ENCODE measurements at regions not wholly inside any gene's neighbourhood (a gene's known extent, or its start where the extent isn't known, plus 50 kb on each side); places are given as distances from the start of the nearest gene placed in this dataset.

- ATAC-seq, result no peak
- H3K27me3 Mint-ChIP-seq (ENCODE audit: low read depth), result no peaks in the 10 kb centered on the region
- H3K27ac Mint-ChIP-seq, result no peak overlapping the region
- DNase-seq (ENCODE audit: low spot score), result no peak
- ChIA-PET POLR2A (no interaction called here), CTCF (interaction anchor here (0.7 to 1.7 kb wide), 2 partner anchors 124 to 280 kb away, joined by 3 to 6 read pairs; no protein-coding TSS in a partner anchor)
- TF ChIP-seq PREB (CRISPR knock-in tag; IDR thresholded peaks at IDR 0.05; ENCODE audit: borderline replicate concordance) (no peak), GABPB1 (CRISPR knock-in tag; IDR thresholded peaks at IDR 0.05) (no peak), HMGA2 (CRISPR knock-in tag; IDR thresholded peaks at IDR 0.05) (no peak), CREB1 (CRISPR knock-in tag; IDR thresholded peaks at IDR 0.05) (no peak), CBFB (CRISPR knock-in tag; IDR thresholded peaks at IDR 0.05; ENCODE audit: low read depth) (no peak), ZNF423 (CRISPR knock-in tag; IDR thresholded peaks at IDR 0.05) (no peak), EMX1 (CRISPR knock-in tag; IDR thresholded peaks at IDR 0.05) (no peak), ARID4B (CRISPR knock-in tag; IDR thresholded peaks at IDR 0.05; ENCODE audit: borderline replicate concordance) (no peak), ZNF532 (CRISPR knock-in tag; IDR thresholded peaks at IDR 0.05; ENCODE audit: borderline replicate concordance) (no peak), ZNF317 (CRISPR knock-in tag; IDR thresholded peaks at IDR 0.05; ENCODE audit: borderline replicate concordance, low read depth) (no peak), NR3C1 (CRISPR knock-in tag; conservative IDR thresholded peaks at IDR 0.05; ENCODE audit: low read depth) (no peak), E2F4 (CRISPR knock-in tag; IDR thresholded peaks at IDR 0.05; ENCODE audit: borderline replicate concordance, low read depth) (no peak), PRRX2 (CRISPR knock-in tag; IDR thresholded peaks at IDR 0.05) (no peak), SOX15 (CRISPR knock-in tag; IDR thresholded peaks at IDR 0.05) (no peak), NR1H2 (CRISPR knock-in tag; IDR thresholded peaks at IDR 0.05) (no peak), MYBL2 (CRISPR knock-in tag; IDR thresholded peaks at IDR 0.05) (no peak), ZNF219 (CRISPR knock-in tag; IDR thresholded peaks at IDR 0.05; ENCODE audit: borderline replicate concordance) (no peak), ELF4 (CRISPR knock-in tag; IDR thresholded peaks at IDR 0.05; ENCODE audit: low read depth) (no peak)
- no peak overlapping the region for H3K4me3 Mint-ChIP-seq
- H3K4me1 Mint-ChIP-seq, result no peaks in the 10 kb centered on the region
- H3K36me3 Mint-ChIP-seq, result no peaks in the 10 kb centered on the region
- no peaks in the 10 kb centered on the region for H3K9me3 Mint-ChIP-seq
Measured at GRCh38 chr15:62618432-62618831, 424.1 kb upstream of the TPM1 start.
